NCI-H2227 (cell line): ENCODE measurements at regions not wholly inside any gene's neighbourhood (a gene's known extent, or its start where the extent isn't known, plus 50 kb on each side); places are given as distances from the start of the nearest gene placed in this dataset.
"Not testable (repeated sequence)": the region's sequence is repeated elsewhere in the genome, so short reads cannot be mapped to it uniquely, and the experiment has no call there.

Source experiments
- DNase-seq: peaks from one replicate; lab custom pipeline; 2025; ENCODE audit not compliant: unreplicated experiment; lab: John Stamatoyannopoulos, UW

DNA sequence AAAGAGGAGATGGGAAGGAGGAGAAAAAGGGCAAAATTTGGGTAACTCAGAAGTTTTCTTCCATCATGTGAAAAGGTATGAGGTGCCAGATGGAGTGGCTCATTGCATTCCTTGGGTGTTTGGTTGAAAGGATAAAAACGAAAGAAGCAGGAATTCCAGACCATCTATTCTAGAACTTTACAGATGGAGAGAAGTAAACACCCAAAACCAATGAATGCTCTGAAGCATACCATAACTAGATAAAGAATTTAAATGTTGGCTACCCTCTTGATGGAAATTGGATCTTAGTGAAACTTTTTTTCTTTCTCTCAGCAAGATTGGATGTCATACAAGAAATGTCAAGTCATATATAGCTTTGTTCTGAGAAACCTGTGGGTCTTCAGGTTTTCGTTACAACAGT, 175.6 kb upstream of the FAR2 start:
- DNase-seq = no peak

DNA sequence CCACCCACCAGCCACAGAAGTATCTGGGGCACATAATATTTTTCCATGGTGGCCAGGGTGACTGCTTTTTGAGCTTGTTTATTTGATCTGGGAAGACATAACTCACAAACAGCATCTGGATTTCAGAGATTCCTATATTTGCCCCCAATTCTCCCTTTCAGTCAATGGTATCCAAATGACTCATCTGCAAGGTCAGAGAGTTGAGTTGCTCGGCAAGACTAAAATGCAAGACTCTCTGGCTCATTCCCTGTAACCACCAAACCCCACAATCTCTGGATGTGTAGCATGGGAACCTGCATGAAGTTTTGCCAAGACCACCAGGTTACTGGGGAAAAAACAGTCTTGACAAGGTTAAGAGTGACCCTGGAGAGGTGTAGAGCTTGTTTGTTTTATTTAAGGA, 174.9 kb upstream of the FAR2 start:
- no peak for DNase-seq

DNA sequence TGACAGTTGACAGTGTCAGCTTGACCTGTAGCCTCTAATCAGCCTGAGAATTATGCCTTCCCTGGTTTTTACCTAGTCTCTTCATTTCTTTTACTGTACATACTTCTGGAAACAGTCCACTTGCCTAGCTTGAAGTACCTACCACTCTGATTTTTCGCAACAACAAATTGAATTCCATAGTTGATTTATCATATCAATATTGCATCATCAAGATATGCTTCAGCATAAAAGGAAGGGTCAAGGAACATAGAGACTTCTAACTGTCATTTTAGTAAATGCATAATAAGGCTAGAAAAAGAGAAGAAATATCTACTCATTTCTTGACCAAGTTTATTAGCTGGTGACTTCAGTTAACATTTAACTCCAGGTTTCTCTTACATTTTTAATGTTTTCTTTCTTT, 174.2 kb upstream of the FAR2 start:
- no peak for DNase-seq

DNA sequence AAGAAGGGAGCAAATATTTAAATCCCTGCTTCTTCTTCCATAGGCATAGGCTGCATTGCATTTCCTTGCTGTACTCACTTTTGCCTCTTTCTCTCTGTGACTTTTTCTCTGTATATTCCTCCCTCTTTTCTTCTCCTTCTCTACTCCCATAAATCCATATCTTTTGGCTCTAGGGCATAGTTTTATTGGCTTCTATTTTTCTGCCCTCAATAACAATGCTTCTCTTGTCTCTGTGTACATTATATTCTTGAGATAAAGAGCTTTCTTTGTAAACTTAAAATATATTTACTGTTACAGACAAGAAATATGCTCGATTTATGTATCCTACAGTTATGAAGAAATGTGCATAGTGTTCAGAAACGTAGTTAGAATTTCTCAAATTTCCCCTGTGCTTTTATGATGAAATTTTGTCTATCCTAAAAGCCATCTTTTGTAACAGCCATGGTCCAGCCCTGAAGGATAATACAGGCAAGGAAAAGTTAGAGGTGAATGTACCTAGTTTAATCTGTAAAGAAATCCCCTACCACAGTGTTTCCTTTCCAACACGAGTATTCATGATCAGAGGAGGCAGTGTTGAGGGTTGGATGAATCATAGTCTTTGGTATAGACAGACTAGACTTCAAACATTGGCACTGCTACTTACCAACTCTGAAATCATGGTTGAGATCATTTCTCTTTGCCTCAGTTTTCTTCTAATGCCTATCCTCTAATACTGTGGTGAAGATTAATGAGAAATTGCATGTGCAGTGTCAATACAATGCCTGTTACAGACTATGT, 173.3 kb upstream of the FAR2 start:
- DNase-seq = no peak

DNA sequence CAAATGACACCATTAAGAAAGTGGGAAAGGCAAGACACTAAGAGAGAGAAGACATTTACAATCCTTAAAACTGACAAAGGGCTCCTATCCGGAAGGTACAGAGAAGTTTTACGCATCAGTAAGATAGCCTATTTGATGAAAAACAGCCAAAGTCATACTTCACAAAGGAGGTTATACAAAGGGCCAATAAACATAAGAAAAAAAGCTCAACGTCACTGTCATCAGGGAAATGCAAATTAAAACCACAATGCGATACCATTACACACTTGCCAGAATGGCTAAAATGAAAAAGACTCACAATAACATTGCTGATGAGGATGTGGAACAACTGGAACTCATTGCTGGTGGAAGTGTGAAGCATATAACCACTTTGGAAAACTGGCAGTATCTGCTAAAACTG, 168.6 kb upstream of the FAR2 start:
- no peak for DNase-seq

DNA sequence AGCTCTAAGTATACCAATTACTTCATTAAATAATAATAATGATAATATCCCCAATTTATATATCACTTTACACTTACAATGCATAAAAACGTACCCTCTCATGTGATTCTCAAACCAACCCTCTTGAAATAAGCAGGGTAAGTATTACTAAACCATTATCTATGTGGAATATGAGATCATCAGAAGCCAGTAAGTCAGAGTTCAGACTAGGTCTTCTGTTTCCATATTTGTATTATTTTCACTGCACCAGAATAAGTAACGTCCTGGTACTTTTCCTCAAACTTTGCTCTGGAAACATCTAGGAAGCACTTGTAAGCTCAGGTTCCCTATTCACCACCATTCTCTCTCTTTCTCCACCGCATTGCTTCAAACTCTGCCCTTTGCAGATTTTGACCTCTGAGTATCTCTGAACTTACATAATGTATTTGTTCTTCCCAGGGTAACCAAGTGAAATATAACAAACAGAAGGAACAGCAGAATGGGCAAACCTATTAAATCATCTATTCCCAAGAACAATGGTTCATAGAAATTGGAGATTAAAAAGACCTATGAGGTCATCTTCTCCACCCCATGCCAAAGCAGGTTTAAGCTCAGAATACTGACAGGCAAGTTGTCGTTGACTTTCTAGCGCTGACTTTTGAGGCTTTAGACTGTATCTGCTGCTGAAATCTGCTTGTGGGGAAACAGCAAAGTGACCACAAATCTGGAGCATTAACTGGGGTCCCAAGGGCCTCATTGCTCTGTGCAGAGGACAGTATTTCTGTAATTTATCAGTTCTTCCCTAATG, 161.3 kb upstream of the FAR2 start:
- no peak for DNase-seq

DNA sequence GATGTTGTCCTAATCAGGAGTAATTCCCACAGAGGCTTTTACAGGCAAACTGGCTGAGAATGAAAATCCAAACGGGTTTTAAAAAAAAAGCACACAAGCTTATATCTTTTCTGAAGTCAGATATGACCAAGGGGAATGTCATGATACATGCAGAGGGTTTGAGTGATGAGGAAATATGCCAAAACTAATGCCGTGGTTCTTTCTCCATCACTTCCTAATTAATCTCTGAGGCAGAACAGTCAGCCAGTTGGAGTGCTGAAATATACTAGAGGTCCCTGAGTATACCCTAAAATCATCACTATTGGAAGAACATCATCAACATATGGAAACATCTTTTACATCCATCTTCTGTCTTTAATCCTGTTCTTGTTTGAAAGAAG, 160.8 kb upstream of the FAR2 start:
- no peak for DNase-seq

DNA sequence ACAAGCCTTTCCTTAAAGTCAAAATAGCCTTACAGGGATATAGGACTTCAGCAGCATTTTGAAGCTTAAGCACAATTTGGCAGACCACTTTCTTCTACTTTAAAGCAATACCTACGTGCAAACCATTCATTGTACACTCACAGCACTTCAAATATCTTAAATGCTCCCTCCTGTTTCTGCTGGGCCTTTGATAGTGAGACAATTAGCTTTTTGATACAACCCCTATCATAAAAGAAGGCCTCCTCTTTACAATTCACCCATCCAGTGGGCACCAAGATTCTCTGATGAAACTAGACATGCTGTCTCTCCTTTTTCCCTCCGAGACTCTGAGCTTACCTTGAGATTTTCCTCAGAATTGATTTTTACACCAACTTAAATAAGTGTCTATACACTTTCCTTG, 157.5 kb upstream of the FAR2 start:
- no peak for DNase-seq

DNA sequence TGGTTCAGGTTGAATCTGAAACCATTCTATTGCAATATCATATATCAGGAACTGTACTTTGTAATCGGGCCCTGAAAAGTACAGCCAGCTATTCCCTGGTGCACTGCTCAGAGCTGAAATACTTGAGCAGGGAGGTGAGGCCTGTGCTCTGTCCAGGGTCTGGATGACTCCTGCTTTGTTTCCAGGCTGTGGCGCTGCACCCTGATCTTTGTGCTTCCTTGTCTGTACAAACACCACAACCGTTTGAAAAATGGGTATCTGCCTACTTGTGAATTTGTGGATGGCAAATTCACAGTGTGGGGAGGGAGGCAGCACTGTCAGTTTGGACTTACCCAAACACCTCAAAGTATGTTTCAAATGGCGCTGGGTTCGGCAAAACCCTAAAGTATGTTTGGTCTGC, 155.4 kb upstream of the FAR2 start:
- DNase-seq = no peak

DNA sequence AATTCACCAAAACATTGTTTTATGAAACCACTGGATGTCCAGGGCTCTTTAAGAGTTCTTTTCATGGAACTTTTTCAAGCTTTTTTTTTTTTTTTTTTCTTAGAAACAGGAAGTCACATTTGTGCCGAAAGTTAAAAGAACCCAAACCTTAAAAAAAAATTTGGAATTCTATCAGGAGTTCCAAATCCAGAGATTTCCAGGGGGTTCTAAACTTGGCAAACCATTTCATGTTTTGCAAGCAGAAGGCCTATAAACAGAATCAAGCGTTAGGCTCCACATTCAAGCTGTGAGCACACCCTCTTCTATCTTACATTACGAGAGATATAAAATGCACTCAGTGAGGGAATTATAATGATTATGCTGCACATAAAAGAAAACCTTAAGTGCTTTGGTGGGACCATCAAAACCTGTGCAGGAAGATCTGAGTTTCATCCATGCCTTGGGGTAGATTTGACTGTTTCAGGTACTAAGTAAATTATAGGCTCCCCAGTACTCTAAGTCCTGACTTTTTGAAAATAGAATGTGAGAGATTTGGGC, 154.8 kb upstream of the FAR2 start:
- no peak for DNase-seq

DNA sequence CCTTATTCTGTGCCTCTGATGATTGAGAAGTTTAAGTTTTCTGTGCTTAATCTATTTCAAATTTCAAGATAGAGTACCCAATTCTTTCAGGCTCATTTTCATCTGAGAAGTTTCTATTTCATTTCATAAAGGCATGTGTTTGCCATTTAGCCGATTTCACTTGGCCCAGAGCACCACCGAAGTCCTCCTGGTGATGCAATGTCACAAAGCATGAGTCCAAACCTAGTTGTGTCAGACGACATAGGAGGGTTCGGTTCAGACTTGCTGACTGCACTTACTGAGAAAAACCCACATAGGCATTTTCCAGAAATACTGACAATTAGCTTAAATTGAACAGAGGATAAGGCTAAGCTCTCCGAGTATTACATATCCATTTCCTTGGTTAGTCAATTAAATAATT, 152.4 kb upstream of the FAR2 start:
- no peak for DNase-seq

DNA sequence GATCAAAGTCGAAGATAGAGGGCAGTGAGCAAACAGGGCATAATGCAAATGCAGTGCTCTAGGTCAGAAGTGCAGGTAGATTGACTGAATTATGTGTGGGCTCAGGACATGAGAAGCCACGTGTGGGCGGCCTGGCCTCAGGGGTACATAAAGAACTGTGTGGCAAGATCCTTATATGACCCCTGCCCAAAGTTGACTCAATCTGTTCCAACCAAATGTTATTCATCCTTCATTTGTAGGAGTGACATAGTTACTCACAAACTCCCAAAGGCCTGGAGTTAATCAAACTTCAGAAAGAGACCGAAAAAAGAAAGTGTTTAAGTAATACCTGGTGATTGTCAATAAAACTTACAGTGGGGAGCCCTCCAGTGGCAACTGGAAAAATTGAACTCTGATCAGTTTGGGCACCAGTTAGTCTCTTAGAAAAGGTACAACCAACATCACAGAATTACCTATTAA, 150.4 kb upstream of the FAR2 start:
- DNase-seq = no peak

DNA sequence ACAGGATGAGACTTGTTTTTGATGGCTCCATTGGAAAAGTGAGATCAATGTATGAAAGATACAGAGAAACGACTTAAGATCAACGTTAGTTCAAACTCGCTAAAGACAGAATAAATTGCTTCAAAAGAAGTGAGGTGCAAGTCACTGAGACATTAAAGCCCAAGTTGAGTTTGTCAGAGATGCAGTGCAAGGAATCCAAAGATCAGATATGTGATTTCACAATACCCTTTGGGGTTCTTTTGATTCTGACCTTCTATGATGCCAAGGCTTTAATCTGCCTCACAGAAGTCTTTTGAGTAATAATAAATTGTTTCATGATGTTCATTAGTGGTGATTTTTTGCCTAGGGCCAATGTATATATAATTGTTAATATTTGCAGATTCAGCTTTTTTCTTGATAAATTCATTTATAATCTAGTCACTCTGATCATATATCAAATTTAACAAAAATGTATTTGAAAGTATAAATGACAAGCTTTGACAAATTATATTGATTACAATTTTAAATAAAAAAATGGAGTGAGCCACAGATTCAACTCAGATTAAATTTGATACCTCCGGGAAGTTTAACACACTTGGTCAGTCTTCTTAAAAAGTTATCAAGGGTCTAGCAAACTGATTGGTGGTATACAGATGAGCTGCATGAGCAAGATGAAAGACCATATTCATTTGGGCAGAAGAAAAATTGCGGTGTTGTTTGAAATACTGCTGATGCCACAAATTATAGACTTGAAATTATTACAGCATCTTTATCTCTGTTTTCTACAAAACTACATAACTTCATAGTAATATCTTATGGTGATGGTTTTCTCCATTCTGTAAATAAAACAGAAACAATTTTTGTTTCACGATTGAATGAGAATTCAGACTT, 144.8 kb upstream of the FAR2 start:
- DNase-seq = no peak

DNA sequence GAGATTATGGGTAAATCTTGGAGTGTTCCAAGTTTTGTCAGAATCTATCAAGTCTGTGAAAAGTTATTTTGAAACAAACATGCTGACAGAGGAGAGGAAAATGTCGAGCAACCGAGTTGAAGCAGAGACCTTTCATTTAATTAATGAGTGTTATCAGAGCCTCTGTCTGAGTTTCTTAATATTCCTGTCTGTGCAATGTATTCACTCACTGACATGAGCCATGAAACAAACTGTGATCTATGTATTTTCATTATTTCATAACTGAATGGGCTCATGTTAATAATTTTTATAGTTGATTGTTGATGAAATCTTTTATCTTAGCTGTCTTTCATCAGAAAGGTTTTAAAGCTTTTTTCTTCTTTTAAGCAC, 144.2 kb upstream of the FAR2 start:
- DNase-seq = no peak

DNA sequence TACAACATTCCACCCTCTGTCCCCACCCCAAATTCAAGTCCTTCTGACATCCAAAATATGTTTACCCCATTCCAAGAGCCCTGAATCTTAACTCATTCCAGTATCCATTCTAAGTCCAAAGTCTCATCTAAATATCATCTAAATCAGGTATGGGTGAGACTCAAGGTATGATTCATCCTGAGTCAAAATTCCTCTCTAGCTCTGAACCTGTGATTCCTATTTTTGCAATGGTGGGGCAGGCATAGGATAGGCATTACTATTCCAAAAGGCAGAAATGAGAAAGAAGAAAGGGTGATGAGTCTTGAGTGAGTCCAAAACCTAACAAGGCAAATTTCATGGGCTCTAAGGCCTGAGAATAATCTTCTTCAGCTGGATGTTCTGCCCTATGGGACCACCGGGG, 140.3 kb upstream of the FAR2 start:
- DNase-seq = no peak

DNA sequence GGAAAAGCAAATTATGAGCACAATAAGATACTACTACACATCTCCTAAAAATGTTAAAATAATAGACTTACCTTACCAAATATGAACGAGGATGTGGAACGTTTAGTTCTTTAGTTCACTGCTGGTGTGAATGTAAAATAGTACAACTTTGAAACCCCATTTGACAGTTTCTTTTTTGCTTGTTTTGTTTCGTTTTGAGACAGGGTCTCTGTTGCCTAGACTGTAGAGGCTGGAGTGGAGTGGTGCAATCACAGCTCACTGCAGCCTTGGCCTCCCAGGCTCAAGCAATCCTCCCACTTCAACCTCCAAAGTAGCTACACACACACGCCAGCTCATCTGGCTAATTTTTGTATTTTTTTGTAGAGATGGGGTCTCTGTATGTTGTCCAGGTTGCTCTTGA, 136.4 kb upstream of the FAR2 start:
- no peak for DNase-seq

DNA sequence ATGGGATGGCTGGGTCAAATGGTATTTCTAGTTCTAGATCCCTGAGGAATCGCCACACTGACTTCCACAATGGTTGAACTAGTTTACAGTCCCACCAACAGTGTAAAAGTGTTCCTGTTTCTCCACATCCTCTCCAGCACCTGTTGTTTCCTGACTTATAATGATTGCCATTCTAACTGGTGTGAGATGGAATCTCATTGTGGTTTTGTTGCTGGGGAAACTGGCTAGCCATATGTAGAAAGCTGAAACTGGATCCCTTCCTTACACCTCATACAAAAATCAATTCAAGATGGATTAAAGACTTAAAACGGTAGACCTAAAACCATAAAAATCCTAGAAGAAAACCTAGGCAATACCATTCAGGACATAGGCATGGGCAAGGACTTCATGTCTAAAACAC, 131.5 kb upstream of the FAR2 start:
- not testable (repeated sequence) for DNase-seq

DNA sequence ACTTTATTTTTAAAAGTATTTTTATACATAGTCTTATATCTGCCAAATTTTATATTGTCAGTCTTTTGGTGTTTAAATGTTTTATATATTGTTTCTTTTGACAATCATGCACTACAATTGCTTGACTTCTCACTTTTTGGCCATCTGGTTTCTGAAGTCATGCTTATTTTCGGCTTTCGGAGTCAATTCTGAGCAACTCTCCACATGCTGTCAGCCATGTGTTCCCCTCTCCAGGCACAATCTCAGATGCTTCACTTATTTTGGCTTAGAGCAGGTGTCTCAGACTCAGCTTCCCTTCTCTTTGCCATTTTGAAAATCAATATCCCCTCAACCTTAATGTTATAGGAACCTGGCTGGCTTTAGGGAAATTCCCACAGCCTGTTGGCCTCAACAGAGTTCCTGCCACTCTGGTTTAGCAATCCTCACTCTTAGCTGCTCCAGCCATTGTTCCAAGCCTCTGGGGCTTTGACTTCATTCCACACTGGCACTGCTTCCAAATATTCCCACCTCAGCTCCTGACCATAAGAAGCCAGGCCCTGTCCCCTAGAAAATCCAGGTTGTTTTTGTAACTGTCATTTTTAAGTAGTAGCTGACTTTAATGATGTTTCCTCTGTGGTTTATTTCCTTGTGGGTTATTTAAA, 125.5 kb upstream of the FAR2 start:
- no peak for DNase-seq

DNA sequence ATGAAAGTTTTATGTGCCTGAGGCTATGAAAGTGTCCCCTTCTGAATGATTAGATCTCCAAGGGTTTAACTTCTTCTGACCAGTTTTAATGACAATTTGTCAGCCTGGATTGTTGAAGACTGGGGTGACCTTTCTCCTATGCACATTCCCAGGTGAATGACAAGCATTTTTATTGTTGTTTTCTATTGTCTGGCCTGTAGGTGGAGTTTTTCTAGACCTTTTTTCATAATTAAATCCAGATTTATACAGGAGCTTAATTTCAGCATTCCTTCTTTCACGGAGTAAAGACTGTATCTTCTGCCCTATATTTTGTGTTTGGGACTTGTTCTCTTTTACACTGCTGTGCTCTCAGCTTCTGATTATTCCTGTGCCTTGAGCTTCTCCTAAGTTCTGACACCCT, 125.0 kb upstream of the FAR2 start:
- no peak for DNase-seq

DNA sequence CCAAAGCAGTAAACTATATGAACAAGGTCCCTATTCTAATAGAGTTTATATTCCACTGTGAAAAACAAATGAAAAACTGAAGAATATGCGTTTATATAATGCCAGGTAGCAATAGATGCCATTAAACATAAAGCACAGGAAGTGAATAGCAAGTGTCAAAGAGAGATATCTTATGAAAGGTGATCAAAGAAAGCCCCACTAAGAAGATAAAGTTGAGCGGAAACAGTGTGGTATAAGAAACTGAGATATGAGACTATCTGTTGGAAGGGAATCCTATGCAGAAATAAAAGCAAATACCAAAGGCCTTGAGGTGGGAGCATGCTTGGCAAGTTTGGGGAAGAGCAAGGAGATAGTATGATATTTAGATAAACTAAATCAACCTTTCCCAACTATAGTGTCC, 123.1 kb upstream of the FAR2 start:
- DNase-seq = no peak

DNA sequence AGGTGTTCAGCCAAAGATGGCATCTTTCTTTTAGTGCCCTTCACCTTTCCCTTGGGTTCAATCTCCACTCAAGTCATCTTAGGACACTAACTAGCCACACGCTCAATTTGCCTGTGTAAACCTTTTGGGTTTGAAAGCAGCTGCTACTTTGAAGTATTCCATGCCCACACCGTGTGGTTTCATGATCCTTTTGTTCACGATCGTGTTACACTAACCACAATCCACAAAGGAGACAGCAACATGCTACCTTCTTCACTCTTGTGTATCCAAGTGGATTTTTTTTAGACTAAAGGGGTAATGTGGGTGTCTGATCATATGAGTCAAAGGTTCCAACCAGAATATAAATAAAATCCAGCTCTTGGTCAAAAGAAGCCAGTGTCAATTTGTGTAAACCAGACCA, 122.7 kb upstream of the FAR2 start:
- no peak for DNase-seq
